Ureter (tissue), 1 donor: ENCODE measurements at regions not wholly inside any gene's neighbourhood (a gene's known extent, or its start where the extent isn't known, plus 50 kb on each side); places are given as distances from the start of the nearest gene placed in this dataset.

Experiments used
- DNase-seq: peaks from one replicate; pipeline ENCODE4 v3.0.0-alpha.2; 2020; ENCODE audit warnings: low spot score
- donor health status: DM: yes; HTN: yes; CAD: no.

GRCh38 chr12:22740656-22741355, 115.8 kb downstream of the ETNK1 start:
- no peak for DNase-seq

GRCh38 chr12:22743700-22744099, 118.7 kb downstream of the ETNK1 start:
- DNase-seq, result no peak

GRCh38 chr12:22744197-22744596, 119.2 kb downstream of the ETNK1 start:
- DNase-seq, result no peak

GRCh38 chr12:22746720-22747119, 121.7 kb downstream of the ETNK1 start:
- DNase-seq, result no peak

GRCh38 chr12:22755629-22756028, 130.7 kb downstream of the ETNK1 start:
- no peak for DNase-seq

GRCh38 chr12:22759769-22760674, 135.1 kb downstream of the ETNK1 start:
- DNase-seq, result no peak

GRCh38 chr12:22765421-22766130, 140.6 kb downstream of the ETNK1 start:
- no peak for DNase-seq

GRCh38 chr12:22766911-22767420, 142.0 kb downstream of the ETNK1 start:
- no peak for DNase-seq

- DNase-seq, result no peak
These were observed 156.4 kb downstream of the ETNK1 start for GRCh38 chr12:22781339-22781738.

- DNase-seq, result no peak
These were observed 162.6 kb downstream of the ETNK1 start for GRCh38 chr12:22787557-22787956.

- DNase-seq, result no peak
These were observed 163.9 kb downstream of the ETNK1 start for GRCh38 chr12:22788913-22789312.

GRCh38 chr12:22792138-22792537, 167.2 kb downstream of the ETNK1 start:
- no peak for DNase-seq

GRCh38 chr12:22794017-22794416, 169.0 kb downstream of the ETNK1 start:
- DNase-seq, result no peak

GRCh38 chr12:22796941-22797630, 172.1 kb downstream of the ETNK1 start:
- no peak for DNase-seq

- no peak for DNase-seq
These were observed 172.7 kb downstream of the ETNK1 start for GRCh38 chr12:22797701-22798100.

GRCh38 chr12:22798116-22798515, 173.1 kb downstream of the ETNK1 start:
- no peak for DNase-seq

- DNase-seq, result no peak
These were observed 174.5 kb downstream of the ETNK1 start for GRCh38 chr12:22799503-22799902.

GRCh38 chr12:22800332-22800731, 175.4 kb downstream of the ETNK1 start:
- DNase-seq, result no peak

GRCh38 chr12:22802883-22803630, 178.1 kb downstream of the ETNK1 start:
- DNase-seq, result no peak

- no peak for DNase-seq
These were observed 178.8 kb downstream of the ETNK1 start for GRCh38 chr12:22803725-22804124.

GRCh38 chr12:22808860-22809259, 183.9 kb downstream of the ETNK1 start:
- no peak for DNase-seq
